GM21423 (cell line): ENCODE measurements at regions not wholly inside any gene's neighbourhood (a gene's known extent, or its start where the extent isn't known, plus 50 kb on each side); places are given as distances from the start of the nearest gene placed in this dataset.
A peak's percentile ranks its signal among the peaks of the same experiment; 100 is the strongest.

Experiments
- ATAC-seq: cut with Tn5 transposase; IDR thresholded peaks from one replicate; pipeline ENCODE4 v1.9.1; 2021; ENCODE audit warnings: mild to moderate bottlenecking, moderate library complexity; ENCODE audit not compliant: unreplicated experiment

GRCh38 chr1:238088560-238089290 is 198.0 kb upstream of the ZP4 start:
- ATAC-seq = no peak

- no peak for ATAC-seq
Observed at GRCh38 chr1:238073991-238074390, 183.3 kb upstream of the ZP4 start.

- ATAC-seq = no peak
Observed at GRCh38 chr1:238071061-238071460, 180.3 kb upstream of the ZP4 start.

- ATAC-seq = peak; percentile 51
Observed at GRCh38 chr1:238063454-238063853, 172.7 kb upstream of the ZP4 start.

- peak; percentile 46 for ATAC-seq
Observed at GRCh38 chr1:238061967-238062613, 171.4 kb upstream of the ZP4 start.

GRCh38 chr1:238060061-238060460 is 169.3 kb upstream of the ZP4 start:
- ATAC-seq = peak; percentile 79

- no peak for ATAC-seq
Observed at GRCh38 chr1:238052496-238053266, 162.0 kb upstream of the ZP4 start.

- no peak for ATAC-seq
Observed at GRCh38 chr1:238029126-238029525, 138.4 kb upstream of the ZP4 start.

- no peak for ATAC-seq
Observed at GRCh38 chr1:238027366-238027765, 136.6 kb upstream of the ZP4 start.

GRCh38 chr1:238023137-238023536 is 132.4 kb upstream of the ZP4 start:
- no peak for ATAC-seq

GRCh38 chr1:238018214-238018613 is 127.5 kb upstream of the ZP4 start:
- ATAC-seq = no peak

- no peak for ATAC-seq
Observed at GRCh38 chr1:238006779-238007178, 116.1 kb upstream of the ZP4 start.

- ATAC-seq = no peak
Observed at GRCh38 chr1:238005116-238005515, 114.4 kb upstream of the ZP4 start.

- no peak for ATAC-seq
Observed at GRCh38 chr1:238001818-238002217, 111.1 kb upstream of the ZP4 start.

- ATAC-seq = no peak
Observed at GRCh38 chr1:237999426-238000052, 108.8 kb upstream of the ZP4 start.

- ATAC-seq = no peak
Observed at GRCh38 chr1:237998581-237998980, 107.9 kb upstream of the ZP4 start.

- ATAC-seq = no peak
Observed at GRCh38 chr1:237983496-237983895, 92.8 kb upstream of the ZP4 start.

GRCh38 chr1:237981223-237981622 is 90.5 kb upstream of the ZP4 start:
- ATAC-seq = no peak

- ATAC-seq = no peak
Observed at GRCh38 chr1:237976331-237976730, 85.6 kb upstream of the ZP4 start.

- no peak for ATAC-seq
Observed at GRCh38 chr1:237975903-237976302, 85.2 kb upstream of the ZP4 start.

GRCh38 chr1:237975376-237975775 is 84.7 kb upstream of the ZP4 start:
- no peak for ATAC-seq
